NCI-H2196 treated with DMSO at 0.1 percent for 48 hours (cell line): ENCODE measurements at regions not wholly inside any gene's neighbourhood (a gene's known extent, or its start where the extent isn't known, plus 50 kb on each side); places are given as distances from the start of the nearest gene placed in this dataset.
A peak's percentile ranks its signal among the peaks of the same experiment; 100 is the strongest.

ENCODE experiments used
- DNase-seq: peaks from one replicate; lab custom pipeline; 2025; ENCODE audit not compliant: unreplicated experiment; lab: John Stamatoyannopoulos, UW

GRCh38 chr1:29709704-29710280 lies 473.5 kb downstream of the PTPRU start:
- DNase-seq, result peak; percentile 56

DNA sequence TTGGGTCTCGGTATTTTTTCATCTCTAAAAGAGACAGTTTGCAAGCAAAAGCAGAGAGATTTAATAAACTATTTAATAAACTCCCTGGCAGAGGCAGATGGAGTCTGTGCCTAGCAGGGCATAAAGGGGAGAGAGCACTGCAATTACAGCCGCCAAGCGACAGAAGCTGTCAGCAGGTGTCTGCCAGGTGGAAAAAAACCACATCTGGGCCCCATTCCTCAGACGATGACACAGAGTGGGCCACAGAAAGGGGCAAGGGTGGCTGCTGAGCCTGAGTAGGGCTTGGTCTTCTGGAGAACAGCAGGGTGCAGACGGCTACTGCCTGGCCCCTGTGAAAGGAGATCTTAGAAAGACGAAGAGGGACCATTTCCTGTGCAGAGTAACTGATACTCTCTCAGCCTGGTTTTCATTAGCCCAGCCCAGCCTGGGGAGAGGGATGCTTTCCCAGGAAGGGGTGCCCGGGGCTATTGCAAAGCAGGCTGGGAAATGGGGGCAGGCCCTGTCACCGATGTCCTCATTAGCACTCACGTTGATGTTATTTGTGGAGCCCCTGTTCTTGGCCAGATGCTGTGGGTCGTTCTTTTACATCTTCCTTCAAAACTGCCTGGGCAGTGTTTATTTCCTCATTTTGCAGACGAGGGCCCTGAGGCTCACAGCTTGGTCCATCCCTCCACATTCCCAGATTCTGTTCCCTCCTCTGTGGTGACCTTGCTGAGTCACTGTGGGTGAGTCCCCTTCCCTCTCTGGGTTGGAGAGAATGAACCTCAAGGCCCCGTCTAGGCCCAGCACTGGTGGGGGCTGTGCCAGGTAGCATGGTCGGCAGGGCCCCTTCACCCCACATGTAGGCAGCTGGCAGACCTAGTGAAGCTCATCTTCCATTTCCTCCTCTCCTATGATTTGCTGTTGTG lies 472.7 kb downstream of the PTPRU start:
- DNase-seq, result peak; percentile 72

DNA sequence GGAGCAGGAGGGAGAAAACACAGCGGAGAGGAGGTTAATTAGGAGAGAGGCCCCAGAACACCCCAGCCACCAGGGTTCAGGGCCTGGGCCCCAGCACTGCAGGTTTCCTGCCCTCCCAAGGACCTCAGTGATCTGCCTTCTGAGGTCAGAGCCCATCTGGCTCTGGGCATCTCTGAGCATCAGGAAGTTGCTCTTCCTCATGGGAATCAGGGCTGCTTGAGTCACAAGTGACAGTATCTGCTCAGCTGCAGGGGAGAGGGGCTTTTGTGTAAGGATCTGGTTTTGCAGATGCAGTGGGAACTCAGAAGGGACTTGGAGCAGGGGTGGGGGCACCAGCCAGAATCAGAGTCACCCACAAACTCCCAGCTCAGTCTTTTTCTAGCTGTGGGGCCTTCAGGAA lies 472.1 kb downstream of the PTPRU start:
- DNase-seq, result no peak

DNA sequence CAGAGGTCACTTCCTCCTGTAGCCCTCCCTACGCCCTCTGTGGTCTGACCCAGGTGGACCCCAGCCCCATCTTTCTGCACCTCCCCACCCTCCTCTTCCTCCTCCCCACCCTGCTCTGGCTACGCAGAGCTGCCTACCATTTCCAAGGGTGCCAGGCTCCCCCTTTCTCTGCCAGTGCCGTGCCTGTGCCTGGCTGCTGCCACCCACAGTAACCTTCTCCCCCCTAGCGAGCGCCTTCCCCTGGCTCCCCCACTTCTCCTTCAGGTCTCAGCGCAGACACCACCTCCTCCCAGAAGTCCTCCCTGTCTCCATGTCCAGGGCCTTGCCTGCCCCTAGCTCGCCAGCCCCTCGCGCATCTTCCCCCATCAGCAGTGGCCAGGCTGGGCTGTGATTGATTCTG lies 471.5 kb downstream of the PTPRU start:
- no peak for DNase-seq

GRCh38 chr1:29706936-29707335 lies 470.6 kb downstream of the PTPRU start:
- no peak for DNase-seq

GRCh38 chr1:29704430-29704829 lies 468.1 kb downstream of the PTPRU start:
- DNase-seq, result no peak

DNA sequence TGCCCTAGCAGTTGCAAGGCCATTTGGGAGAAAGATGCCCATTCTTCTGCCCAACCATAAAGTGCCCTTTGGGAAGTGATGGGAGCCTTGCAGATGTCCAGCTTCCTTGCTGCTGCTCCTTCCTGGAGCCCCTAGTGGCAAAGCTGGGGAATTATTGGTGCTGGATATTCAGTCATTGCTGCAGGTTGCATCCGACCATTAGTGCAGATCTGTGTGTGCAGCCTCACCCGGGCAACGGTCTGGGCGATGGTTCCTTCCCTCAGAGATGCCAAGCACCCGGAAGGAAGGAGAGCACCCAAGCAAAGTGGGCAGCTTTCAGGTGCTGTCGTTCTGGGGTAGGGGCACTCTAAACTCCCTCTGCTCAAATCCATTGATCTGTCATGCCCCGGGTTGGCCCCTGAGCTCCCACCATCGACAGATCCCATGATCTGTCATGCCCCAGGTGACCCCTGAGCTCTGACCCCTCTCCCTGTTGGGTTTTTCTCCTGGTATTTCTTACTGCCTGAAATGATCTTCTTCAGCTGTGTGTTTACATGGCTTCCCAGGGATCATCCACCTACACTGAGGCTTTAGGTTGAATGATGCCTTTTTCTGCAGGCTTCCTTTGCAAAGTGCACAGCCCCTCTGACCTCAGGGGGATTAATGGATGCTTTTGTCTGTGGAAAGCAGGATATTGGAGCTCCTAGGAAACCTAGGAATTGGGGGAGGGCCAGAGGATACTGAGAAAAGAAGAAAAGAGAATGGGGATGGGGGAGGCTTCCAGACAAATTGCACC lies 467.5 kb downstream of the PTPRU start:
- peak; percentile 28 for DNase-seq

GRCh38 chr1:29700491-29700890 lies 464.2 kb downstream of the PTPRU start:
- no peak for DNase-seq

DNA sequence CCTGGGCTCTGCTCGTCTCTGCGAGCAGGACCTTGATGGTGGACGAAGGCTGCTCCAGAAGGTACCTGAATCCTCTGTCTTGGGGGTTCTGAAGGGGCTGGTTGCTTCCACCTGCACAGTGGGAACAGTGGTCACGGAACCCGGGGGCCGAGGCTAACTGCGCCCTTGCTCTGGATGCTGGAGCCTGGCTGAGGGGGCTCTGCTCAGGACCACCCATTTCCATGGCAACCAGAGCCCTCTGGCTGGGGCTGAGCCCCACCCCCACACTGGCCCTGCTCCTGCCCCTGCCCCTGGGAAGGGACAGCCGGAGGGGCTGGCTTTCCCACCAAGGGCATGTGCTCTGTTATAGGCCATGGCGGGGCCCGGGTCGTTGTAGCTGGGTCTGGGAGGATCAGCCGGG lies 462.3 kb downstream of the PTPRU start:
- no peak for DNase-seq

DNA sequence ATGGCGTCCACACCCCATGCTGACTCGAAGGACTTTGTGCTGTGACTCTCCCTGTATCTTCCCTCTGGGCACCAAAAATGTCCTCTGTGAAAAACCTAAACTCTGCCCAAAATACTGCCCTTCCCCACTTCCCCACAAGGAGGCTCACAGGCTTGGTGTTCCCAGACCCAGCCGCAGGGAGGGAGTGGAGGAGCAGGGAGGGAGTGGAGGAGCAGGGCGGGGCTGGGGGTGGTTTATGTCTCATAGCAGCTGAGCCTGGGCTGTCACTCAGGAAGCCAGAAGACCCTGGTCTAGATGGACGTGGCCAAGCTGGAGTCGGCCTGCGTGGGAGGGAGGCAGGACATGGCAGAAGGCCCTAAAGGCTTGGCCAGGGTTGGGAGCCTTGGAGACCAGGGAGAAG lies 461.7 kb downstream of the PTPRU start:
- no peak for DNase-seq

DNA sequence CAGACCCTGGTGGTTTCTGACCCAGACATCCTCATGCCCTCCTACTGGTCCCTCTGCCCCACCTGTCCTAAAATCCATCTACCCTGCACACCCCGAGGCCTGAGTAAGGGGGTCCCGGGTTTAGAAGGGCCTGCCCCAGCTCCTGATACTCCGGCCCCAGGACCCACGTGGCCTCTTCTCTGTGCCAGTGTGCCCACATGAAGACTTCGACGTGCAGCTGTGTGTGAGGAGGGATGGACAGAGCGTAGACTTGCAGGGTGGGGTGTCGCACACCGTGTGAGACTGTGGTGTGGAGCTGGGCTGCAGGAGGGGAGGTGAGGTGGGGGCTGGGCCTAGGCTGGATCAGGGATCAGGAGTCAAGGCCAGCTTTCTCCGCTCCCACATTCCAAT lies 461.1 kb downstream of the PTPRU start:
- no peak for DNase-seq

DNA sequence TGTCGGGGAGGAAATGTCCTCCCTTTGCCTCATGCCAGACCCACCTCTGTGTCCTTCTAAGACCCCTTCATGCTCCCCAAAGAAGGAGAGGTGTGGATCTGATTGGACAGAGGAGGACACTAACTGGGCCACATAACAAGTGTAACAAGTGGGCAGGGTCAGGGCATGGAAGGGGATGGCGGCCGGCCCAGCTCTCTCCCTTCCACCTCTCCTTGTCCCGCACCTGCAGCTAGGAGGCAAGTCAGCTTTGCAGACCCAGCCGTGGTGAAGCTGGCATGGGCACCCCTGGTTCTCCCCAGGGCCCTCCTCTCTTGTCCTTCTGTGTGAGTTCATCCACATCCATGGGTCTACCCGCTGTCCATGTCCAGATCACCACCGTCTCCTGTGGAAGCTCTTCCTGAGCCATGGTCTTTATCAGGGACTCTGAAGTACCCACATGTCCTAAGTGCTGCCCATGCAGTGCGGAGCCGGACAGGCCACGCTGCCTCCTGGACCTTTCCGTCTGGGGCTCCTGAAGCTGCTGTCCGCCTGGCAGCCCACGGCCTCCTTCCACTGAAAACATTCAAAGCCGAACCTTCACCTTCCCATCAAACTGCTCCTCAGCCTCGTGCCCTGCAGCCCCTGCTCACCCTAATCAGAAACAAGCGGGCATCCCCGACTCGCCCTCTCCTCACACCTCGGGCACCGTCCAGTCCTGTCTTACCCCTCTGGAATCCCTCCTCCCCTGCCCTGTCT lies 460.5 kb downstream of the PTPRU start:
- DNase-seq, result no peak

GRCh38 chr1:29695803-29696202 lies 459.5 kb downstream of the PTPRU start:
- DNase-seq, result no peak

DNA sequence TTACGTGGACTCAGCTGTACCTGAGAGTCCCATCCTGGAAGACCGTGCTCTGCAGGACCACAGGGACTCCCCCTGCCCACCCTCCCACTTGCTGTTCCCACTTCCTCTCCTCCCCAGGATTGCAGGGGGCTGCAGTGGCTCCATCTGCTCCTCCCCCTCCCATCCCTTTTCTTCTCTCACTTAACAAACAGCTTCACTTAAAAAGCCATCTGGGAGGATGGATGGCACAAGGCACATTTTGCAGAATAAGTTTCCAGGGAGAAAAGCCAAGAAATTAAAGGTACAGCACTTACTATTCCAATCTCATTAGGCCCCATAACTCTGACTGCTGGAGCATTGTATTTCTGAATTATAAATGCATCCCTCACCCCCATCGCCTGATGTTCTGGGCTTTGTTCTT lies 458.7 kb downstream of the PTPRU start:
- DNase-seq, result no peak

DNA sequence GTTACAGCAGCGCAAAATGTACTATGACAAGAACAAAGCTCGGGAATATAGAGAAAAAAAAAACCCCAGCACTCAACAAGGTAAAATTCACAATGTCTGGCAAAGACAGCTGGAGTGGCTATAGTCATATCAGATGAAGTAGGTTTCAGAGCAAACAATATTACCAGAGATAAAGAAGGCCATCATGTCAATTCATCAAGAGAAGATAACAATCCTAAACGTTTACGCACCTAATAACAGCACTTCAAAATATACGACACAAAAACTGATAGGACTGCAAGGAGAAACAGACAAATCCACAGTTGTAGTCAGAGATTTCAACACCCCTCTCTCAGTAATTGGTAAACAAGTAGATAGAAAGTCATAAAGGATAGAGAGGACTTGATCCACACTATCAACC lies 455.2 kb downstream of the PTPRU start:
- no peak for DNase-seq

DNA sequence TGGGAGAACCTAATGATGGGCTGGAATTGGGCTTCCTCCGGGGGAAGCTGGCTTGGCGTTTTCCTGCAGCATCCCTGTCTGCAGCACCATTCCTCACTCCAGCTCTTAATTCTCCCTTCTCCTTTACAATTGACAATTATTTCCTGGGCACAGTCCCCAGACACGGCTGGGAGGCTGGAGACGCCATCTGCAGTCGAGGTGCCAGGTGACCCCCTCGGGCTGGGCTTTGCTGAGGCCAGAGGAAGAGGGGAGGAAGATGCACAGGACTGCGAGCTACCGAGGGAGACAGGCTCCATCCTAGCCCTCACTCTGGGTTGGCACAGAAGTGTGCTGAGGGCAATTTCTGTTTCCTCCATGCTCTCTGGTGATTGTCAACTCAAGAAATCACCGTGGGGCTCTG lies 453.8 kb downstream of the PTPRU start:
- DNase-seq, result no peak

- peak; percentile 23 for DNase-seq
Measured at GRCh38 chr1:29689372-29690030, 453.2 kb downstream of the PTPRU start.

DNA sequence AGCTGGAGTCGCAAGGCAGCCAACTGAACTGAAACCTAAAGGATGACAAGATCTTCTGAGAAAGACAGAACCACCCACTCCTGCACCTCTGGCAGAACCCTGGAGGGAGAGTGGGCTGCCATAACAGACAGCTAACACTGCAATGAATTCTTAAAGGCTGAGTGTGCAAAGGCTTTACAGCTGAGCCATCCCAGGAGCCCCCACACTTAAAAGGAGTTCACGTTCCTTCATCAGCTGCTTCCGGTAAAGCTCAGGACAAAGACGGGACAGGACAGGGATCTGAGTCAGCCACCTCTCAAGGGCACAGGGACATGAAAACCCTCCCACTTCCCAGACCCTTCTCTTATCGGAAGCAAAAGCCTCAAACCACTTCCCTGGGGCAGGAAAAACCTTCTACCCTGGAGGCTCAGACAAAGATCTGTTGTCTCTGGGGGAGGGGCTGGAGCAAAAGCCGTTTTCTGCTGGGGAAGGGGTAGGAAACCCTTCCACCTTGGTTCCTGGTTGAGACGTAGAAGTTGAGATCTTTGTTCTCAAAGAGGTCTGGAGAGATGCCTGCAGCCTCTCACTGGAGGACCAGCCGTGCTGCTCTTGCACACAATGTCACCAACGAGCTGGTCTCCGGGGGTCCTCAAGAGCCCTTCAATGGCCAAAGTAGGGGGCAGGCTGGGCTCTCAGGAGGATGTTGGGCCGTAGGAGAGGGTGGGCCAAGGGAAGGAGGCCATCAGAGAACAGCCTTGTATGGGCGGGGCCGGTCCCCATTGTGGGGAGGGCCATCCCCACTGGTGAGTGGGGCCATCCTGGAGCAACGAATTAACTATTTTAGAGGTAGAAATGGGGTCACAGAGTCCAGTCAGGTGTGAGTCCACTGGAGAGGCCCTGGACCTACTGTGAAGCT lies 452.4 kb downstream of the PTPRU start:
- no peak for DNase-seq

DNA sequence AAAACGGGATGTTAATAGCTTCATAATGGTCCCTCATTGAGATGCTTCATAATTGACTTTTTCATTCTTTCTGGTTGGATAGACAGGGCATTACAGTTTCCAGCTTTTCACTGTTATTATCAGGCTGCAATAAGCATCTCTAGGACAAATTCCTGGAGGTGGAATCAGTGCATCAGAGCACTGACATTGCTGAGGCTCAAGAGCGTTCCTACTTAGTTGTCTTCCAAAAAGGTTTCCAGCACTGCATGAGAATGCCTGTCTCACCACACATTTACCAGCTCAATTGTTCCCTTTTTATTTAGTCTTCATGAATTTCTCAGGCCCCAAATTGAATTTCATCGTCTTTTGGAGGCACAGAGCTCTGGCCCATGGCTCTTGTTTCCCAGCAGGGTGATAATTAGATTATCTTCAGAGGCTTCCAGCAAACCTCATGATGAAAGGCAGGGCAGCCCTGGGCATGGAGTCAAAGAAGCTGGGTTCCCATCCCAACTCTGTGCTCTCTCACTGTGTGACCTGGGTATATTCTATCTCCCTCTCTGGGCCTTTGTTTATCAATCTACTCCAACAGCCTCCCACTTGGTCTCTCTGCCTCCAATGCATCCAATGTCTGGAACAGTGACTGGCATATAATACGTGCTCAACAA lies 451.4 kb downstream of the PTPRU start:
- DNase-seq, result no peak
